Esophagus squamous epithelium (tissue), 4 donors: ENCODE measurements at regions not wholly inside any gene's neighbourhood (a gene's known extent, or its start where the extent isn't known, plus 50 kb on each side); places are given as distances from the start of the nearest gene placed in this dataset.

ENCODE experiments used
- POLR2A ChIP-seq, 4 donors: fragments of 450-650 bp; IDR thresholded peaks; one replicate each; pipeline ENCODE4 v1.6.1; 2017; ENCODE audit warnings: antibody characterized with exemption in 4 of 4, mild to moderate bottlenecking in 4 of 4, moderate library complexity in 3 of 4
- TF ChIP-seq, protein P1 (sequence below), 6 experiments: fragments of 450-650 bp in 4 of 6; fragments of 200-600 bp in 2 of 6; sonication (generic) in 2 of 6; IDR thresholded peaks; one replicate each; pipeline ENCODE4 v1.5.1; 2016 to 2019; ENCODE audit warnings: antibody characterized with exemption in 6 of 6, mild to moderate bottlenecking in 4 of 6, moderate library complexity in 4 of 6

DNA sequence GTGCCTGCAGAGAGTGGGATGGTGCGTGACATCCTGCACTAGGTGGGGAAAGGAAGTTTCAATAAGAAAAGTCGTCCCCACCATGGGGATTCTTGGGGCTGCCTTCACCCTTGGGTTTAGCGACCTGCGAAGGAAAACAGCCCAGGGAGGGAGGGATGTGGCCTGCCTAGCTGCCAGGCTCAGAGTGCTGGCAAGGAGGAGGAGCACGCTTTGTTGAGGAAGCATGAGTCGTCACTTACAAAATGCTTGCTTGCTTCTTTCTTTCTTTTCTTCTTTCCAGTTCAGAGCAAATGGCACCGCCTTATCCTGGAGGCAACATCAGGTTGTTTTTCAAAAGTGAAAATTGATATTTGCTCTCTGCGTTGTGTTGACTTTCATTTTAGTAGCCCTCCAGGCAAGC, 123.2 kb downstream of the TFAP2C start:
- TF ChIP-seq, protein P1, sequence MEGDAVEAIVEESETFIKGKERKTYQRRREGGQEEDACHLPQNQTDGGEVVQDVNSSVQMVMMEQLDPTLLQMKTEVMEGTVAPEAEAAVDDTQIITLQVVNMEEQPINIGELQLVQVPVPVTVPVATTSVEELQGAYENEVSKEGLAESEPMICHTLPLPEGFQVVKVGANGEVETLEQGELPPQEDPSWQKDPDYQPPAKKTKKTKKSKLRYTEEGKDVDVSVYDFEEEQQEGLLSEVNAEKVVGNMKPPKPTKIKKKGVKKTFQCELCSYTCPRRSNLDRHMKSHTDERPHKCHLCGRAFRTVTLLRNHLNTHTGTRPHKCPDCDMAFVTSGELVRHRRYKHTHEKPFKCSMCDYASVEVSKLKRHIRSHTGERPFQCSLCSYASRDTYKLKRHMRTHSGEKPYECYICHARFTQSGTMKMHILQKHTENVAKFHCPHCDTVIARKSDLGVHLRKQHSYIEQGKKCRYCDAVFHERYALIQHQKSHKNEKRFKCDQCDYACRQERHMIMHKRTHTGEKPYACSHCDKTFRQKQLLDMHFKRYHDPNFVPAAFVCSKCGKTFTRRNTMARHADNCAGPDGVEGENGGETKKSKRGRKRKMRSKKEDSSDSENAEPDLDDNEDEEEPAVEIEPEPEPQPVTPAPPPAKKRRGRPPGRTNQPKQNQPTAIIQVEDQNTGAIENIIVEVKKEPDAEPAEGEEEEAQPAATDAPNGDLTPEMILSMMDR (IDR thresholded peaks at IDR 0.05), result no peak
- TF ChIP-seq POLR2A (IDR thresholded peaks at IDR 0.05), result no peak
